ENCODE measurements at regions not wholly inside any gene's neighbourhood (a gene's known extent, or its start where the extent isn't known, plus 50 kb on each side); places are given as distances from the start of the nearest gene placed in this dataset.

GRCh38 chr4:184292877-184293276, 75.2 kb upstream of the ENPP6 start:
- no peak overlapping the region for H3K4me3 Mint-ChIP-seq
- no peaks in the 10 kb centered on the region for H3K36me3 Mint-ChIP-seq
- DNase-seq, result no peak
- peaks cover 7% of the 10 kb centered on the region for H3K27me3 Mint-ChIP-seq
- H3K9me3 Mint-ChIP-seq, result no peaks in the 10 kb centered on the region
- H3K4me1 Mint-ChIP-seq, result peaks cover 28% of the 10 kb centered on the region
- H3K27ac Mint-ChIP-seq, result no peak overlapping the region

- Mint-ChIP-seq H3K36me3 (no peaks in the 10 kb centered on the region), H3K4me1 (peaks cover 32% of the 10 kb centered on the region)
Measured at GRCh38 chr4:184292465-184292867, 74.8 kb upstream of the ENPP6 start.

GRCh38 chr4:184289179-184289535, 71.5 kb upstream of the ENPP6 start:
- Mint-ChIP-seq H3K4me1 (peaks cover 49% of the 10 kb centered on the region), H3K4me3 (peak overlapping the region; percentile 2), H3K27me3 (no peaks in the 10 kb centered on the region), H3K36me3 (no peaks in the 10 kb centered on the region), H3K27ac (peak overlapping the region; percentile 91), H3K9me3 (peaks cover 2% of the 10 kb centered on the region)
- no peak for DNase-seq

More at GRCh38 chr4:184292465-184292867, 74.8 kb upstream of the ENPP6 start:
- H3K27me3 Mint-ChIP-seq, result peaks cover 7% of the 10 kb centered on the region
- no peak overlapping the region for H3K4me3 Mint-ChIP-seq
- DNase-seq, result no peak
- H3K27ac Mint-ChIP-seq, result no peak overlapping the region
- H3K9me3 Mint-ChIP-seq, result no peaks in the 10 kb centered on the region

GRCh38 chr4:184288451-184289178, 70.9 kb upstream of the ENPP6 start:
- H3K36me3 Mint-ChIP-seq, result no peaks in the 10 kb centered on the region
- H3K4me3 Mint-ChIP-seq, result peak overlapping the region; percentile 60
- DNase-seq, result peak; percentile 64
- H3K9me3 Mint-ChIP-seq, result peaks cover 2% of the 10 kb centered on the region
- peaks cover 50% of the 10 kb centered on the region for H3K4me1 Mint-ChIP-seq
- peak overlapping the region; percentile 91 for H3K27ac Mint-ChIP-seq
- no peaks in the 10 kb centered on the region for H3K27me3 Mint-ChIP-seq

- no peak for DNase-seq
- no peaks in the 10 kb centered on the region for H3K36me3 Mint-ChIP-seq
- peak overlapping the region; percentile 91 for H3K27ac Mint-ChIP-seq
- peaks cover 2% of the 10 kb centered on the region for H3K9me3 Mint-ChIP-seq
- H3K4me1 Mint-ChIP-seq, result peaks cover 59% of the 10 kb centered on the region
- peak overlapping the region; percentile 36 for H3K4me3 Mint-ChIP-seq
- H3K27me3 Mint-ChIP-seq, result no peaks in the 10 kb centered on the region
Measured at GRCh38 chr4:184287697-184288255, 70.1 kb upstream of the ENPP6 start.

GRCh38 chr4:184286358-184286757, 68.7 kb upstream of the ENPP6 start:
- no peaks in the 10 kb centered on the region for H3K27me3 Mint-ChIP-seq
- peaks cover 2% of the 10 kb centered on the region for H3K9me3 Mint-ChIP-seq
- H3K4me3 Mint-ChIP-seq, result no peak overlapping the region
- no peaks in the 10 kb centered on the region for H3K36me3 Mint-ChIP-seq
- DNase-seq, result no peak
- H3K27ac Mint-ChIP-seq, result no peak overlapping the region
- peaks cover 73% of the 10 kb centered on the region for H3K4me1 Mint-ChIP-seq

GRCh38 chr4:184284742-184285141, 67.1 kb upstream of the ENPP6 start:
- no peaks in the 10 kb centered on the region for H3K27me3 Mint-ChIP-seq
- H3K4me1 Mint-ChIP-seq, result peaks cover 80% of the 10 kb centered on the region
- H3K9me3 Mint-ChIP-seq, result peaks cover 2% of the 10 kb centered on the region
- no peaks in the 10 kb centered on the region for H3K36me3 Mint-ChIP-seq
- no peak for DNase-seq
- H3K27ac Mint-ChIP-seq, result no peak overlapping the region
- H3K4me3 Mint-ChIP-seq, result no peak overlapping the region

GRCh38 chr4:184284336-184284690, 66.6 kb upstream of the ENPP6 start:
- DNase-seq, result no peak
- Mint-ChIP-seq H3K27ac (no peak overlapping the region), H3K36me3 (no peaks in the 10 kb centered on the region), H3K4me3 (no peak overlapping the region), H3K9me3 (peaks cover 2% of the 10 kb centered on the region), H3K4me1 (peaks cover 78% of the 10 kb centered on the region), H3K27me3 (no peaks in the 10 kb centered on the region)

GRCh38 chr4:184283659-184284335, 66.1 kb upstream of the ENPP6 start:
- peaks cover 2% of the 10 kb centered on the region for H3K36me3 Mint-ChIP-seq
- H3K4me3 Mint-ChIP-seq, result no peak overlapping the region
- peaks cover 75% of the 10 kb centered on the region for H3K4me1 Mint-ChIP-seq
- DNase-seq, result no peak
- H3K27me3 Mint-ChIP-seq, result no peaks in the 10 kb centered on the region
- H3K9me3 Mint-ChIP-seq, result peaks cover 2% of the 10 kb centered on the region
- H3K27ac Mint-ChIP-seq, result peak overlapping the region; percentile 94

GRCh38 chr4:184282895-184283654, 65.4 kb upstream of the ENPP6 start:
- Mint-ChIP-seq H3K4me1 (peaks cover 73% of the 10 kb centered on the region), H3K27me3 (no peaks in the 10 kb centered on the region), H3K36me3 (peaks cover 4% of the 10 kb centered on the region), H3K4me3 (peak overlapping the region; percentile 29), H3K9me3 (peaks cover 4% of the 10 kb centered on the region), H3K27ac (peak overlapping the region; percentile 94)
- peak; percentile 35 for DNase-seq

GRCh38 chr4:184282251-184282713, 64.6 kb upstream of the ENPP6 start:
- peak; percentile 76 for DNase-seq
- Mint-ChIP-seq H3K36me3 (peaks cover 9% of the 10 kb centered on the region), H3K4me3 (no peak overlapping the region), H3K9me3 (peaks cover 10% of the 10 kb centered on the region), H3K27me3 (no peaks in the 10 kb centered on the region), H3K4me1 (peaks cover 73% of the 10 kb centered on the region), H3K27ac (peak overlapping the region; percentile 94)

GRCh38 chr4:184281231-184282139, 63.8 kb upstream of the ENPP6 start:
- peaks cover 14% of the 10 kb centered on the region for H3K36me3 Mint-ChIP-seq
- DNase-seq, result peak; percentile 33
- peaks cover 72% of the 10 kb centered on the region for H3K4me1 Mint-ChIP-seq
- peaks cover 14% of the 10 kb centered on the region for H3K9me3 Mint-ChIP-seq
- H3K27me3 Mint-ChIP-seq, result no peaks in the 10 kb centered on the region
- H3K4me3 Mint-ChIP-seq, result peak overlapping the region; percentile 51
- peak overlapping the region; percentile 94 for H3K27ac Mint-ChIP-seq

- H3K9me3 Mint-ChIP-seq, result peaks cover 15% of the 10 kb centered on the region
- H3K4me3 Mint-ChIP-seq, result peak overlapping the region; percentile 3
Measured at GRCh38 chr4:184280591-184281071, 63.0 kb upstream of the ENPP6 start.

GRCh38 chr4:184280137-184280536, 62.5 kb upstream of the ENPP6 start:
- no peak for DNase-seq
- peaks cover 69% of the 10 kb centered on the region for H3K4me1 Mint-ChIP-seq
- peaks cover 15% of the 10 kb centered on the region for H3K9me3 Mint-ChIP-seq
- H3K27me3 Mint-ChIP-seq, result no peaks in the 10 kb centered on the region
- peak overlapping the region; percentile 94 for H3K27ac Mint-ChIP-seq
- no peak overlapping the region for H3K4me3 Mint-ChIP-seq
- H3K36me3 Mint-ChIP-seq, result peaks cover 16% of the 10 kb centered on the region

More at GRCh38 chr4:184280591-184281071, 63.0 kb upstream of the ENPP6 start:
- Mint-ChIP-seq H3K36me3 (peaks cover 16% of the 10 kb centered on the region), H3K4me1 (peaks cover 73% of the 10 kb centered on the region), H3K27ac (peak overlapping the region; percentile 94), H3K27me3 (no peaks in the 10 kb centered on the region)
- peak; percentile 15 for DNase-seq
